GM04504 (cell line): ENCODE measurements at regions not wholly inside any gene's neighbourhood (a gene's known extent, or its start where the extent isn't known, plus 50 kb on each side); places are given as distances from the start of the nearest gene placed in this dataset.

Source experiments
- DNase-seq: peaks from one replicate; pipeline ENCODE4 v3.0.0-alpha.2; 2012; ENCODE audit warnings: low read depth

- no peak for DNase-seq
Measured at GRCh38 chr1:84090447-84091245, 53.4 kb upstream of the PRKACB start.

DNA sequence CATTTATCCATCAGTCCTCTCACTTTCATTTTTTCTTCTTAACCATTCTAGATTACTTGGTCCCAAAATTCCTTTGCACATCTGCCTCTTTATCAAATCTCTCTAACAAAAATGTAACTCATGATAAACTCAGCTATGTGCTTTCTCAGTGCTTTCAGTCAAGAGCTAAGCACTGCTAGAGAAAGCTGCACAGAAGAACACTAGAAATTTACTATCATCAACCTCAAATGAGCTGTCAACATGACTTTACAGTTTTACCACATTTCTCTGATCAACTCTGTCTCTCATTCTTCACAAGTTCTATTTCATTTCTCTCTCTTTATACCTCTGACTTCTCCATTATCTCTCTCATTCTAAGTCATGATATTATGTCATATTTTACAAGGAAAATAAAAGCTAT, 54.2 kb upstream of the PRKACB start:
- DNase-seq = no peak

GRCh38 chr1:84089465-84089864, 54.6 kb upstream of the PRKACB start:
- no peak for DNase-seq

- DNase-seq = no peak
Measured at GRCh38 chr1:84086616-84087015, 57.5 kb upstream of the PRKACB start.

DNA sequence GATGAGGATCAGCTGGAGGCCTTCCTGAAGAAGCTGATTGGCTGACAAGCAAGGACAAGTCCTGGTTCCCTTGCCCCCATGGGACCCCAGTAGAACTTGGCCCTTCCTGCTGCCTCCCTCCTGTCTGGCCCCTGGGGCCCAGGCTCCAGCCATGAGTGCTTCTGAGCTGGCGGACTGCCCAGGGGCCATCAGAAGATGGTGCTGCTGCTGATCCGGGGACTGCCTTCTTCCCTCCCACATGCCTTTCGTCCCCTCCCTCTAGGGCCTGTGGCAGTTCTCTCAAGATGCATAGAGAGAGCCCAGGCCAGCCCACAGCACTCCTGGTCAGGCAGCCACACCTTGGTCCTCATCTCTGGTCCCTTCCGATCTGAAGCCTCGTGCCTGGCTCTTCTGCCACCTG, 57.9 kb upstream of the PRKACB start:
- DNase-seq = no peak

DNA sequence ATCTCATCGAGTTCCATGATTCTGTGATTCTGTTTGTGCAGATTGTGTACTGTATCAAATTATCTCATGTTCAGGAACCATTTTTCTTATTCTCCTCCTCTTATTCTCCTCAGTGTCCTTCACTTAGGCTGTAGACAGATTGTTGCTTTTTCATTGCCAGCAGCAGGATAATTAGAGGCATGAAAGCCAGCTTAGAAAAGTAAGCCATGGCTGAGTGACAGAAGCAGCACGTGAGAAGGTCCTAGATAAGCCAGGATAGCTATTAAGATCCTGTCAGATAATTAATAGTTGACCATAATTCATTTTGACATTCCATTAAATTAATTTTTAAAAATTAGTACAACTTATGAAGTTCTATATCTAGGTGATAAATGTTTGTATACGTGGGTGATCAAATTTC, 60.8 kb upstream of the PRKACB start:
- DNase-seq = no peak

GRCh38 chr1:84078842-84079202, 65.2 kb upstream of the PRKACB start:
- no peak for DNase-seq

DNA sequence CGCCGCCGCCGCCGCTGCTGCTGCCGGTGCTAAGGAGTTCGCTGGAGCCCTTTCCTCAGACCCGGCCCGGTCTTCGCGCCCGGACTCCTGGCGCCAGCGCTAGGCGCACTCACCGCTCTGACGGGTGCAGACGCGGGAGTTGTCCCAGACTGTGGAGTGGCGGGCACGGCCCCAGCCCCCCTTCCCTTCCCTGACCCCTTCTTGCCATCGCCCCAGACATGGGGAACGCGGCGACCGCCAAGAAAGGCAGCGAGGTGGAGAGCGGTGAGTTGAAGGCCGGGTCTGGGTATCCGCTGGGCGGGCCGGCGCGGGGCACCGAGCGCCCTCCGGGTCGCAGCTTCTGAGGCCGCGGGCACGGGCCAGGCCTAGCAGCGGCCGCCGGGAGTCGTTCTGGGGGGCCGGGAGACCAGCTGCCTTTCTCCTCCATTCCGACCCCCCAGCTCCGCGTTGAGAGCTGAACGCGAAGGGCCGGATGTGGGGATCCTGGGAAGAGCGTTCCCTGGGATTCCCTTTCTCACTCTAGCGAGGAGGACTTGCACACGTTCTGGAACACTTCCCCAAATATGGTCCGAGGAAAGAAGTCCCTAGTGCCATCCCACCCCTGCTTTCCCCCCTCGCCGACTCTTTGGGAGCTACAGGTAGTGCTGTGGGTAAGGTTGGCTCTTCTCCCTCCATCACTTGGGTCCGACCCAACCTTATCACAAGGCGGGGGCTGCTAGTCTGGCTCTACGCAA, 65.8 kb upstream of the PRKACB start:
- peak; percentile 18 for DNase-seq

- DNase-seq = peak; percentile 49
Measured at GRCh38 chr1:84077476-84078107, 66.5 kb upstream of the PRKACB start.

GRCh38 chr1:84073266-84073665, 70.8 kb upstream of the PRKACB start:
- no peak for DNase-seq

DNA sequence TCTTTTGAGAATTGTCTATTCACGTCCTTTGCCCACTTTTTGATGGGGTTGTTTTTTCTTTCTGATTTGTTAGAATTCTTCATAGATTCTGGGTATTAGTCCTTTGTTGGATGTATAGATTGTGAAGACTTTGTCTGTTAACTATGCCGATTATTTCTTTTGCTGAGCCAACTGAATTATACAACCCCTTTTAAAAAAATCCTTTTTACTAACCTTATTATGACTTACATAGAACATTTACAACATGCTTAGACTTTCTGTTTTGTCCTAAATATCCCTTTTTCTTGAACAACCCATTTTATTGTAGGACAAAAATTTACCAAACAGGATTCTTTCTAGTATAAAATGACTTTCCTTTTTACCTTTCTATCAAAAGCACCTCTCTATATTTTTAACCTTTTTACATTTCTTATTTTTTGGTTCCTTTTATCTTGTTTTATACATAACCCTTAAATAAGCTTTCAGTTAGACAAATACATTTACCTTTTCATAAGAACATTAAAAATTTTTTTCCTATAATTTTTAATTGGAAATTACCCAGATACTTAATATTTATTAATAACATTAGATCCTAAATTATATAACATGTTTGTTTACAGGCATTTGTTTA, 70.4 kb upstream of the TTLL7 start:
- no peak for DNase-seq

- DNase-seq = no peak
Measured at GRCh38 chr1:84062496-84062895, 63.6 kb upstream of the TTLL7 start.

DNA sequence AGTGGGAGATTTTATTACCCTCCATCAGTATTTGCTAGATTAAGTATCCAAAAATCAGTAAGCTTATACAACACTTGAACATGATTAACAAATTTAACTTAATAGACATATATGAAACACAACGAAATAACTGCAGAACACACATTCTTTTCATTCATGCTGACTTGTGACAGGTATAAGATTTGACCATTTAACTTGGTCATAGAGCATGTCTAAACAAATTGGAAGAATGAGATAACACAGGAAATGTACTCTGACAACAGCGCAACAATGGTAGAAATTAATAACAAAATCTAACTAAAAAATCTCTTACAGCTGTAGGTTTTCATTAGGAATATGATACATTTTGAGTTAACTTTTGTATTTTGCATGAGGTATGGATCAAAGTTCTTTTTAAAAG, 62.4 kb upstream of the TTLL7 start:
- DNase-seq = no peak

DNA sequence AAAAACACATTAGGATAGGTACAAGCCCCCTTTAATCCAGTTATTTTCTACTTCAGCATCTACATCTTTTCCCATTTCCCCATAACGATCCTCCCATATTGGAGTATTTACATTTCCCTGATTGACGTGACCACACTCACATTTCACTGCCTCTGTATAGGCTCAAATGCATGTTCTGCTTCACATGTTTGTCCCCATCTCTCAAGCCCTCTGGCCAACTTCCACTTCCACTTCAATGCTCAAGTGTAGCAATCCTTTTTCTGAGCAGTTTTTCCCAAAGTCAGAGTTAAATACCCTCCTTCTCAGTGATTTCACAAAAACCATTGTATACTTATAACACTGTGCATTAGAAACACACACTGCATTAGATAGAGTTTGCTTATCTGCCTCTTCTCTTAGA, 61.8 kb upstream of the TTLL7 start:
- DNase-seq = no peak

GRCh38 chr1:84048820-84049219, 49.9 kb upstream of the TTLL7 start:
- no peak for DNase-seq
